ENCODE measurements at regions not wholly inside any gene's neighbourhood (a gene's known extent, or its start where the extent isn't known, plus 50 kb on each side); places are given as distances from the start of the nearest gene placed in this dataset.

DNA sequence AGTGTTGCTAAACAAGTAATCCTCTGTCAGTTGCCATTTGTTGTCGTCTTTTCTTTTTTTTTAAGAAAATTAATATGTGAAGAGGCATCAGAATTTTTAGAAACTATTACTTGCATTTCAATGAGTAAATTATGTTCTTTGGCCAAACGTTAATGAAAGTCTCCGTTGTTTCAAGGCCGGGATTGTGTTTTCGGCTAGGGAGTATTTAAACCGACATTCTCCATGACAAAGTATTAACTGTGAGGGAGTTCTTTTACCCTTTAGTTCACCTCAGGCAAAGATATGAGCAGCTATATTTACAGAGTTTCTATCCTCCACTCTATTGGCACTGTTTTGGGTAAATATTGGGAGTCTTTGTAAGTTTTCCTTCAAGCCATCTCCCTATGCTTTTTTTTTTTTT lies 668.9 kb downstream of the METTL15 start:
- intact Hi-C loops (cut with DNase I), result no loop called here
- Histone ChIP-seq H3K36me3 (no peaks in the 10 kb centered on the region), H3K4me1 (no peaks in the 10 kb centered on the region), H3K4me3 (replicated peaks in 1 of 3) (no peak overlapping the region), H3K27ac (no peak overlapping the region), H3K9me3 (no peaks in the 10 kb centered on the region), H3K27me3 (no peaks in the 10 kb centered on the region)
- no peak for DNase-seq
- WGBS, 2 donors, result 88 to 93% methylated on average over 6 of the region's 6 CpGs
- TF ChIP-seq POLR2A (IDR thresholded peaks at IDR 0.05), result no peak
- TF ChIP-seq, protein P1, sequence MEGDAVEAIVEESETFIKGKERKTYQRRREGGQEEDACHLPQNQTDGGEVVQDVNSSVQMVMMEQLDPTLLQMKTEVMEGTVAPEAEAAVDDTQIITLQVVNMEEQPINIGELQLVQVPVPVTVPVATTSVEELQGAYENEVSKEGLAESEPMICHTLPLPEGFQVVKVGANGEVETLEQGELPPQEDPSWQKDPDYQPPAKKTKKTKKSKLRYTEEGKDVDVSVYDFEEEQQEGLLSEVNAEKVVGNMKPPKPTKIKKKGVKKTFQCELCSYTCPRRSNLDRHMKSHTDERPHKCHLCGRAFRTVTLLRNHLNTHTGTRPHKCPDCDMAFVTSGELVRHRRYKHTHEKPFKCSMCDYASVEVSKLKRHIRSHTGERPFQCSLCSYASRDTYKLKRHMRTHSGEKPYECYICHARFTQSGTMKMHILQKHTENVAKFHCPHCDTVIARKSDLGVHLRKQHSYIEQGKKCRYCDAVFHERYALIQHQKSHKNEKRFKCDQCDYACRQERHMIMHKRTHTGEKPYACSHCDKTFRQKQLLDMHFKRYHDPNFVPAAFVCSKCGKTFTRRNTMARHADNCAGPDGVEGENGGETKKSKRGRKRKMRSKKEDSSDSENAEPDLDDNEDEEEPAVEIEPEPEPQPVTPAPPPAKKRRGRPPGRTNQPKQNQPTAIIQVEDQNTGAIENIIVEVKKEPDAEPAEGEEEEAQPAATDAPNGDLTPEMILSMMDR (IDR thresholded peaks at IDR 0.05), result no peak

DNA sequence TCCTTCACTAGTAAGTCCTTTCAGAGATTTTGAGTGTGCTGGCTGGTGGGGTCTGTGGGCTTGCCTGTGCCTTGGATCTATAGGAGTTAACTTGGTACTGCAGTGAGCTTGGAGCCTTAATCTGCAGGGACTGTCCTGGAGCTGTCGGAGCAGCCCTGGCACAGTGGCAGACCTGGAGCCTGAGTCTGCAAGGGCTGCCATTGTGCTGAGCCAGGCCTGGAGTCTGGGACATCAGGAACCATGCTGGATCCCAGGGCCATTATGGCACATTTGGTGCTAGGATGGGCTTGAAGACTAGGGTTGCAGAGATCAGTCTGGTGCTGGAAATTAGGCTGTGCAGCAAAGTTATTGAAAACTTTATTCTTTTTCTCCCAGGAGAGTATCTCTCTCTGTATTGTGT lies 665.4 kb downstream of the METTL15 start:
- no peak for TF ChIP-seq POLR2A (IDR thresholded peaks at IDR 0.05)
- Histone ChIP-seq H3K27me3 (no peaks in the 10 kb centered on the region), H3K9me3 (no peaks in the 10 kb centered on the region), H3K4me3 (replicated peaks in 1 of 3) (no peak overlapping the region), H3K36me3 (no peaks in the 10 kb centered on the region), H3K4me1 (no peaks in the 10 kb centered on the region), H3K27ac (no peak overlapping the region)
- DNase-seq, result no peak
- 85 to 100% methylated on average over 1 of the region's 1 CpG for WGBS, 2 donors
- intact Hi-C loops (cut with DNase I), result no loop called here

DNA sequence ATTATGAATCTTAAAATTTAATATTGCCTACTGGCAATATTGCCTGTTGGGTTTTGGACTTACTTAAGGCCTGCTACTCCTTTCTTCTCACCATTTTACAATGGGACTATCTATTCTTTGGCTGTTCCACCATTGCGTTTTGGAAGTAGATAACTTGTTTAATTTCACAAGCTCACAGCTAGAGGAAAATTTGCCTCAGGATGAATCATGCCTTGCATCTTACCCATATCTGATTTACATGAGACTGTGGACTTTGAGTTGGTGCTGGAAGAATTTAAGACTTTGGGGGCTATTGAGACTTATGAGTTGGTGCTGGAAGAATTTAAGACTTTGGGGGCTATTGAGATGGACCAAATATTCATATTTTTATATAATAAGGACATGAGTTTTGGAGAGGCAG lies 662.6 kb downstream of the METTL15 start:
- H3K27me3 ChIP-seq, result no peaks in the 10 kb centered on the region
- intact Hi-C loops (cut with DNase I), result no loop called here
- no peaks in the 10 kb centered on the region for H3K9me3 ChIP-seq
- no peak for DNase-seq
- no peak overlapping the region for H3K4me3 ChIP-seq (replicated peaks in 1 of 3)
- 91% methylated on average over 1 of the region's 1 CpG for WGBS, 2 donors
- no peaks in the 10 kb centered on the region for H3K36me3 ChIP-seq
- H3K4me1 ChIP-seq, result no peaks in the 10 kb centered on the region
- TF ChIP-seq, protein P1 (IDR thresholded peaks at IDR 0.05), result no peak
- TF ChIP-seq POLR2A (IDR thresholded peaks at IDR 0.05), result no peak
- H3K27ac ChIP-seq, result no peak overlapping the region

DNA sequence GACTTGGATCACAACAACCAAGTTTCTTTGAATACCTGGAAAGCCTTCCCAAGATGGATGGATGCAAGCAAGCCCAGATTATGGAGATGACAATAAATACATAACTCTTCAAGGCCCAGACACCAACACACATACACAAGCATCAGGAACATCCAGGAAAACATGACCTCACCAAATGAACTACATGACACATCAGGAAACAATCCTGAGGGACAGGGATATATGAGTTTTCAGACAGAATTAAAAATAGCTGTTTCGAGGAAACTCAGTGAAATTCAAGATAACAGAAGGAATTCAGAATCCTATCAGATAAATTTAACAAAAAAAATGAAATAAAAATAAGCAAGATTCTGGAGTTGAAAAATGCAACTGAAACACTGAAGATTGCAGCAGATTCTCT lies 659.4 kb downstream of the METTL15 start:
- H3K4me1 ChIP-seq, result no peaks in the 10 kb centered on the region
- no peak for DNase-seq
- no peak for TF ChIP-seq POLR2A (IDR thresholded peaks at IDR 0.05)
- TF ChIP-seq, protein P1 (IDR thresholded peaks at IDR 0.05), result no peak
- H3K36me3 ChIP-seq, result no peaks in the 10 kb centered on the region
- no peak overlapping the region for H3K4me3 ChIP-seq (replicated peaks in 1 of 3)
- WGBS, 2 donors, result 63 to 67% methylated on average over 1 of the region's 1 CpG
- intact Hi-C loops (cut with DNase I), result no loop called here
- no peaks in the 10 kb centered on the region for H3K9me3 ChIP-seq
- no peaks in the 10 kb centered on the region for H3K27me3 ChIP-seq
- H3K27ac ChIP-seq, result no peak overlapping the region

DNA sequence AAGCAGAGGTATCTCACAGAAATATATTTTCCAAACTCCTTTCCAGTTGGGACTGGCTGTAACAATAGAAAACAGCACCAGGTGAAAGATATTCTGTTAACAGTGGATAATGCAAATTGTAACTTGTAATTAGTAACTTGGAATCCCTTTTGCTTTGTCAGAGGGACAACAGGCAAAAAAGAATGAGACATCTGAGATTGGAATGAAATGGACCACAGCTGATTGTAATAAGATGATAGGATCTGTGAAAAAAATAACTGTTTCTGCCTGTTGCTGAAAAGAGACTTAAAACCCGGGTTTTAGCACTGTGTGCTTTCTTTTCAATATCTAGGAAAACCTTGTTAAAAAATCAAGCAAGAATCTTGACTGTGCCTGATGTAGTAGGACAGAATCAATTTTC lies 655.7 kb downstream of the METTL15 start:
- WGBS, 2 donors, result 83% methylated on average over 1 of the region's 1 CpG
- DNase-seq, result no peak
- intact Hi-C loops (cut with DNase I), result no loop called here
- H3K27ac ChIP-seq, result no peak overlapping the region
- no peaks in the 10 kb centered on the region for H3K9me3 ChIP-seq
- no peak for TF ChIP-seq POLR2A (IDR thresholded peaks at IDR 0.05)
- TF ChIP-seq, protein P1 (IDR thresholded peaks at IDR 0.05), result no peak
- H3K4me3 ChIP-seq (replicated peaks in 1 of 3), result no peak overlapping the region
- H3K27me3 ChIP-seq, result no peaks in the 10 kb centered on the region
- peaks cover 7 to 9% of the 10 kb centered on the region in 2 donors for H3K4me1 ChIP-seq
- no peaks in the 10 kb centered on the region for H3K36me3 ChIP-seq

DNA sequence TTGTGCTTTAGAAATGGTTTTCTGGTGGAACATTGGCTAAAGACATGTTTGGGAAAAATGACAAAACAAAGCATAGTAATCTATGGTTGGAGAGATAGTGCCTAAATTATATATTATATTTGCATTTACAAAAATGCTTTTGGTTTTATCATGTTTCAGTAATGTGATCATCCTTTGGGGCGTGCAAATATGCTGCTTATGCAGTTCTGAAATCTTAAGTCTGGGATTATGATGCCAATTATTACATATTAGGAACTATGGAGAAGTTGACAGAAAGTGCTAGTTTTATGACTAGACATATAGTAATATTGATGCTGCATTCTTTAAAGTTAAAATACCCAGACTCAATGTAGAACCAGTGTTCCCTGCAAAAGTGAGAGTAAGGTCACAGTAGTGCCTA lies 655.0 kb downstream of the METTL15 start:
- intact Hi-C loops (cut with DNase I), result no loop called here
- Histone ChIP-seq H3K27me3 (no peaks in the 10 kb centered on the region), H3K27ac (no peak overlapping the region), H3K4me3 (replicated peaks in 1 of 3) (no peak overlapping the region), H3K36me3 (no peaks in the 10 kb centered on the region), H3K4me1 (peaks cover 7 to 9% of the 10 kb centered on the region in 2 donors), H3K9me3 (no peaks in the 10 kb centered on the region)
- DNase-seq, result no peak
- TF ChIP-seq, protein P1 (IDR thresholded peaks at IDR 0.05), result no peak
- TF ChIP-seq POLR2A (IDR thresholded peaks at IDR 0.05), result no peak
- 80 to 85% methylated on average over 1 of the region's 1 CpG for WGBS, 2 donors

All from thyroid gland (tissue), 4 donors.